HEK293 (cell line): ENCODE measurements at regions not wholly inside any gene's neighbourhood (a gene's known extent, or its start where the extent isn't known, plus 50 kb on each side); places are given as distances from the start of the nearest gene placed in this dataset.

ENCODE experiments used
- CTCF ChIA-PET: fragments of 350-600 bp; formaldehyde crosslinking; extraction: SDS; loops from one replicate; lab custom pipeline; 2021; ENCODE audit warnings: antibody characterized with exemption; lab: Yijun Ruan, JAX
- POLR2A ChIA-PET: fragments of 300-600 bp; formaldehyde crosslinking; extraction: SDS; loops from one replicate; lab custom pipeline; 2020; ENCODE audit warnings: antibody characterized with exemption, inconsistent platforms; lab: Yijun Ruan, JAX
- H3K27ac ChIP-seq: fragments of 200-500 bp; sonication (Bioruptor generic); 2 replicates; pipeline ENCODE4 v1.5.1; 2014; ENCODE audit warnings: low read depth, low read length, control low read depth, inconsistent platforms; ENCODE audit errors: extremely low read depth
- H3K36me3 ChIP-seq, 2 experiments: fragments of 200-500 bp in 1 of 2; sonication (Bioruptor generic) in 1 of 2; 1 replicate in 1 of 2; 2 replicates in 1 of 2; pipeline ENCODE4 v1.5.1; 2014 to 2017; ENCODE audit warnings: inconsistent platforms in 2 of 2, low read length in 2 of 2; ENCODE audit not compliant: control insufficient read depth in 2 of 2, insufficient read depth in 1 of 2
- H3K4me1 ChIP-seq: fragments of 200-500 bp; sonication (Bioruptor generic); 2 replicates; pipeline ENCODE4 v1.5.1; 2014; ENCODE audit warnings: mild to moderate bottlenecking, low read length, inconsistent platforms; ENCODE audit not compliant: control insufficient read depth, insufficient read depth
- H3K4me3 ChIP-seq: 2 replicates; pipeline ENCODE4 v1.5.1; 2011; ENCODE audit warnings: low read depth, mild to moderate bottlenecking, control low read depth, low read length, moderate library complexity
- H3K9me3 ChIP-seq: fragments of 200-500 bp; sonication (Bioruptor generic); 2 replicates; pipeline ENCODE4 v1.5.1; 2014; ENCODE audit warnings: low read depth, low read length, inconsistent platforms; ENCODE audit not compliant: control insufficient read depth, insufficient read depth
- HOXA7 ChIP-seq: sonication (generic); formaldehyde crosslinking; IDR thresholded peaks from 2 replicates; pipeline ENCODE4 v1.8.1; 2022; ENCODE audit warnings: missing genetic modification reagents, borderline replicate concordance
- INSM2 ChIP-seq: fragments of 450-650 bp; formaldehyde crosslinking; IDR thresholded peaks from 2 replicates; pipeline ENCODE4 v1.5.1; 2016; ENCODE audit warnings: missing biosample characterization, missing genetic modification characterization
- KLF1 ChIP-seq: fragments of 450-650 bp; formaldehyde crosslinking; IDR thresholded peaks from 2 replicates; pipeline ENCODE4 v1.5.1; 2016; ENCODE audit warnings: missing biosample characterization, missing genetic modification characterization
- YY2 ChIP-seq: fragments of 450-650 bp; formaldehyde crosslinking; IDR thresholded peaks from 2 replicates; pipeline ENCODE4 v1.5.1; 2016; ENCODE audit warnings: missing biosample characterization, missing genetic modification characterization
- ZFHX2 ChIP-seq: fragments of 450-650 bp; formaldehyde crosslinking; conservative IDR thresholded peaks from 2 replicates; pipeline ENCODE4 v1.5.1; 2016; ENCODE audit warnings: missing biosample characterization, missing genetic modification characterization
- ZNF112 ChIP-seq: fragments of 450-650 bp; formaldehyde crosslinking; IDR thresholded peaks from 2 replicates; pipeline ENCODE4 v1.5.0; 2017; ENCODE audit warnings: missing biosample characterization, missing genetic modification characterization
- ZNF221 ChIP-seq: fragments of 450-650 bp; formaldehyde crosslinking; IDR thresholded peaks from 2 replicates; pipeline ENCODE4 v1.5.1; 2017; ENCODE audit warnings: missing biosample characterization, missing genetic modification characterization, borderline replicate concordance
- ZNF248 ChIP-seq: fragments of 450-650 bp; formaldehyde crosslinking; IDR thresholded peaks from 2 replicates; pipeline ENCODE4 v1.5.1; 2017; ENCODE audit warnings: missing biosample characterization, missing genetic modification characterization
- ZNF324 ChIP-seq: fragments of 450-650 bp; formaldehyde crosslinking; IDR thresholded peaks from 2 replicates; pipeline ENCODE4 v1.5.1; 2016; ENCODE audit warnings: missing biosample characterization, missing genetic modification characterization
- ZNF404 ChIP-seq: fragments of 450-650 bp; formaldehyde crosslinking; IDR thresholded peaks from 2 replicates; pipeline ENCODE4 v1.5.1; 2017; ENCODE audit warnings: missing biosample characterization, missing genetic modification characterization
- ZNF488 ChIP-seq: fragments of 450-650 bp; formaldehyde crosslinking; IDR thresholded peaks from 2 replicates; pipeline ENCODE4 v1.5.1; 2016; ENCODE audit warnings: missing biosample characterization, missing genetic modification characterization
- ZNF510 ChIP-seq: fragments of 450-650 bp; formaldehyde crosslinking; IDR thresholded peaks from 2 replicates; pipeline ENCODE4 v1.5.1; 2018; ENCODE audit warnings: mild to moderate bottlenecking, missing genetic modification characterization, missing biosample characterization; ENCODE audit not compliant: insufficient replicate concordance
- ZNF530 ChIP-seq: fragments of 450-650 bp; formaldehyde crosslinking; IDR thresholded peaks from 2 replicates; pipeline ENCODE4 v1.5.1; 2016; ENCODE audit warnings: low read depth, missing biosample characterization, missing genetic modification characterization
- ZNF544 ChIP-seq: fragments of 450-650 bp; formaldehyde crosslinking; IDR thresholded peaks from 2 replicates; pipeline ENCODE4 v1.5.0; 2017; ENCODE audit warnings: missing biosample characterization, missing genetic modification characterization
- ZNF549 ChIP-seq: fragments of 450-650 bp; IDR thresholded peaks from 2 replicates; pipeline ENCODE4 v1.5.1; 2018; ENCODE audit warnings: missing biosample characterization, missing genetic modification characterization, mild to moderate bottlenecking, inconsistent platforms, moderate library complexity
- ZNF596 ChIP-seq: fragments of 450-650 bp; IDR thresholded peaks from 2 replicates; pipeline ENCODE4 v1.5.0; 2018; ENCODE audit warnings: missing biosample characterization, mild to moderate bottlenecking, missing genetic modification characterization, moderate library complexity
- ZNF701 ChIP-seq: fragments of 450-650 bp; formaldehyde crosslinking; IDR thresholded peaks from 2 replicates; pipeline ENCODE4 v1.5.1; 2016; ENCODE audit warnings: missing biosample characterization, missing genetic modification characterization
- ZNF707 ChIP-seq: fragments of 450-650 bp; formaldehyde crosslinking; IDR thresholded peaks from 2 replicates; pipeline ENCODE4 v1.5.1; 2016; ENCODE audit warnings: missing biosample characterization, missing genetic modification characterization
- ZNF777 ChIP-seq: fragments of 450-650 bp; formaldehyde crosslinking; IDR thresholded peaks from 2 replicates; pipeline ENCODE4 v1.5.1; 2017; ENCODE audit warnings: missing biosample characterization, missing genetic modification characterization, borderline replicate concordance
- ZSCAN5A ChIP-seq: fragments of 450-650 bp; formaldehyde crosslinking; IDR thresholded peaks from 2 replicates; pipeline ENCODE4 v1.5.1; 2016; ENCODE audit warnings: missing biosample characterization, missing genetic modification characterization

GRCh38 chr1:216944864-216945510 is 221.8 kb upstream of the ESRRG start:
- H3K27ac ChIP-seq = no peak overlapping the region
- H3K36me3 ChIP-seq = no peaks in the 10 kb centered on the region
- no peaks in the 10 kb centered on the region for H3K4me1 ChIP-seq
- no peaks in the 10 kb centered on the region for H3K9me3 ChIP-seq
- H3K4me3 ChIP-seq = no peak overlapping the region
- ChIA-PET CTCF (interaction anchor here (0.7 to 1.0 kb wide), 2 partner anchors 19 to 1590 kb away, joined by 3 read pairs; no protein-coding TSS in a partner anchor), POLR2A (no interaction called here)
- TF ChIP-seq ZNF324 = no peak
- TF ChIP-seq ZFHX2 = no peak
- no peak for TF ChIP-seq ZNF707 (tag by site-specific recombination)
- no peak for TF ChIP-seq ZNF549 (tag by site-specific recombination)
- no peak for TF ChIP-seq ZNF248 (tag by site-specific recombination)
- TF ChIP-seq ZNF404 (tag by site-specific recombination) = no peak
- TF ChIP-seq, all 188 proteins: peak for 0

GRCh38 chr1:216937491-216937890 is 214.3 kb upstream of the ESRRG start:
- CTCF ChIA-PET = interaction anchor here (0.7 kb wide), 1 partner anchor 40 kb away, joined by 6 read pairs; no protein-coding TSS in a partner anchor
- TF ChIP-seq ZNF221 = no peak
- TF ChIP-seq, all 188 proteins: peak for 0
- H3K27ac ChIP-seq = no peak overlapping the region
- POLR2A ChIA-PET = no interaction called here
- no peaks in the 10 kb centered on the region for H3K36me3 ChIP-seq
- no peaks in the 10 kb centered on the region for H3K4me1 ChIP-seq
- no peak overlapping the region for H3K4me3 ChIP-seq
- H3K9me3 ChIP-seq = no peaks in the 10 kb centered on the region

GRCh38 chr1:216936779-216937178 is 213.6 kb upstream of the ESRRG start:
- H3K27ac ChIP-seq = no peak overlapping the region
- H3K9me3 ChIP-seq = no peaks in the 10 kb centered on the region
- no peak overlapping the region for H3K4me3 ChIP-seq
- H3K36me3 ChIP-seq = no peaks in the 10 kb centered on the region
- no peaks in the 10 kb centered on the region for H3K4me1 ChIP-seq
- TF ChIP-seq ZSCAN5A (tag by site-specific recombination) (no peak), ZNF596 (no peak), ZNF544 (tag by site-specific recombination) (no peak), KLF1 (tag by site-specific recombination) (no peak), ZNF530 (tag by site-specific recombination) (no peak), ZNF488 (tag by site-specific recombination) (no peak), INSM2 (tag by site-specific recombination) (no peak), HOXA7 (no peak), ZNF112 (no peak), ZNF777 (tag by site-specific recombination) (no peak), ZNF510 (tag by site-specific recombination) (no peak), YY2 (tag by site-specific recombination) (no peak), ZNF701 (tag by site-specific recombination) (no peak)
- POLR2A ChIA-PET = no interaction called here
- CTCF ChIA-PET = interaction anchor here (0.7 kb wide), 1 partner anchor 41 kb away, joined by 6 read pairs; no protein-coding TSS in a partner anchor
